HG02571 (cell line): ENCODE measurements at regions not wholly inside any gene's neighbourhood (a gene's known extent, or its start where the extent isn't known, plus 50 kb on each side); places are given as distances from the start of the nearest gene placed in this dataset.

Experiments used
- ATAC-seq: cut with Tn5 transposase; IDR thresholded peaks from one replicate; pipeline ENCODE4 v1.9.1; 2021; ENCODE audit warnings: mild to moderate bottlenecking, moderate library complexity; ENCODE audit not compliant: unreplicated experiment

- no peak for ATAC-seq
Observed at GRCh38 chr9:1201262-1201661, 151.1 kb downstream of the DMRT2 start.

DNA sequence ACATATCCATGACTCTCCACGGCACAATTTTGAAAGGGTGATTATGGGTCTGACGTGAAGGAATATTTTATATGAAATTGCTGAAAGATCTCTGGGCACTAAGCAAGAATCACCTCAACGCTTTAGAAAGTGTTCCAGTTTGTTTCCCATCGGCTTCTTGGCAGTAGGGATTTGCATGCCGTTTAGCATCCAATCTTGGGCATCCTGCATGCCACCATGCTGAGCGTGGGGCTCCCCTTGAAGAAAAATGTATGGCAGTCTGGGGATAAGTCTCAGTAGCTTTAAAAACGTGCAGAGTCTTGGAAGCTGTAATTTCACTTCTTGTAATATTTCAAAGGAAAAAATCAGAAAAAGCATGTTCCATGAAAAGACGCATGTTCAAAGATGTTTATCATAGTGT is 151.7 kb downstream of the DMRT2 start:
- no peak for ATAC-seq

GRCh38 chr9:1202512-1203280 is 152.5 kb downstream of the DMRT2 start:
- ATAC-seq: no peak

DNA sequence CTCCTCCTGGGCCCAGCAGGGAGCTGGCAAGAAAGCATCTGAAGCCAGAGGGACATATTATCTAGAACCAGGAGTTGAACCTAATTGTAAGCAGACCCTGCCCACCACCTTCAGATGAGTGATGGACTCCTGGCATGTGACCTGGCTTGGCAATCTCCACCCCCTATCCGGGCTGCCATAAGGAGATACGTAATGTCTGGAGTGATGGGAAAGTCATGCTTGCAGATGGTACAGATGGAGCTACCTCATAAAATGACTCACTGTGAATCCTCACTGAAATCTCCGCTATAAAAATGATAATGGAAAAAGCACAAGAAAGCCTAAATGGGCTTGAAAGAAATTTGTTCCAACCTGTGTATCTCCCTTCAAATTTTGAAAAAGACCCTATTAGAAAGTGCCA is 157.5 kb downstream of the DMRT2 start:
- no peak for ATAC-seq

DNA sequence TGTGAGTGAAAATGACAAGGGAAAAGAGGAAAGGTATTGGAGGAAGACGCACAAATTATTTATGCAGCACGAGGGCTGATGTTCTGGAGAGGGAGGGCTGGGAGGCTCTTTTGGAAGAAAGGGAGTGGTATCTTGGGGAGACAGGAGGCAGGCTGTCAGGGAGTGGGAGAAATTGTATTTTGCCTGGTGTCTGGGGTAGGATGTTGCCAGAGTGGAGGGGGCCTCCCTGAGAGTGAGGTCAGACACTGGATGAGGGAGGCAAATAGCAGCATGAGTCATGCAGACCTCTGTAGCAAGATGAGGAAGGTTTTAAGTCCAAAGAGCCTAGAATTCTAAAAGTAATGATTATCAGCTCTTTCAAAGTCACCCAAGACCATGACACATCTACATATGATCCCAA is 158.0 kb downstream of the DMRT2 start:
- ATAC-seq: no peak

DNA sequence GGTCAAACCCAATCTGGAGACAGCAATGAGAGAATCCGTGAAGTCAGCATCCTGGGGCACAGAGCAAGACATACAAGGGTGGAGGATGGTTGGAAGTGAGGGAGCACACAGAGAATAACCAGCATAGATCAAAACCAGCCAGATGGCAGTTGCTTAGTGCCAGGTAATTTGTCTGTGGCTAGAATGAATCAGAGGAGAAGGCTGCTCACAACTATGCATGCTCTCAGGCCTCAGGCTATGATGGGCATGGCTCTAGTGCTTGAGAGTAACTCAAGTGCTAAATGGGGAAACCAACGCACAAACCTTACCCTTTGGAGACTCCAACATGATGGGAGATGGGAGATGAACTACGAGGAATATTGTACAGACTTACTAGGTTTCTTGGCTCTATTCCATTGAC is 160.8 kb downstream of the DMRT2 start:
- ATAC-seq: no peak

- no peak for ATAC-seq
Observed at GRCh38 chr9:1216532-1216931, 166.4 kb downstream of the DMRT2 start.

GRCh38 chr9:1217076-1217475 is 166.9 kb downstream of the DMRT2 start:
- ATAC-seq: no peak

- ATAC-seq: no peak
Observed at GRCh38 chr9:1219284-1219683, 169.1 kb downstream of the DMRT2 start.

- no peak for ATAC-seq
Observed at GRCh38 chr9:1221298-1221697, 171.1 kb downstream of the DMRT2 start.

- ATAC-seq: no peak
Observed at GRCh38 chr9:1222511-1222910, 172.4 kb downstream of the DMRT2 start.

GRCh38 chr9:1231998-1232919 is 182.1 kb downstream of the DMRT2 start:
- no peak for ATAC-seq

DNA sequence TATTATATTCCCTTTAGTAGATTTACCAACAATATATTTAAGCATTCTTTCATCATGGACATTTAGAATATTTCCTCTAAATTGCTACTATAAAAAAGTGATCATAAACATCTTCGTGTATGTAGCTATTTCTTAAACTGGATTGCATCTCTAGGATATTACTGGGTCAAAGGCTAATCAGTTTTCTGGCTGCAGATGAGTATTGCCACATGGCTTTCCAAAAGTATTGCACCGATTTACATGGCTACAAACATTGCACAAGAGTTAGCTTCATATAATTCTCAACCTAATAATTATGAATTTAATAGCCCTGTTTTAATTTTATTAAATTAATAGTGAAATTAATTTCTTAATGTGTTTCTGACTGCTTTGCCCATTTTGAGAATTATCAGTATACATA is 183.4 kb downstream of the DMRT2 start:
- ATAC-seq: no peak

DNA sequence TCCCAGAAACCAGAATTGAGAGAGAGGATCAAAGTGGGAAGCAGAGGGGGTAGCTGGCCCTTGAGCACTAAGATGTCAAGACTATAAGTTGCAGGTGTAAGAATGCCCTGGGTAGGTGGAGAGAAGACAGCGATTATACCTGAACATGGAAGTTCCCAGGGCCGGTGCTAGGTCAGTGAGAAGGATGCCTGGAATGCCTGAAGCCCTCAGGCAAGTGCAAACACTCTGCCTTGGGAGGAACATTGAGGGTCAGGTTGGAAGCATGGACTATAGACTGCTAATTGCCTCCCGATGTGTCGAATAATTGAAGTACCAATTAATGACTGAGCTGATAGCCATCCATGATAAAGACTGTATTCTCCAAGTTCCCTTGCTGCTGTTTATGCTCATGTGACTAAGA is 185.5 kb downstream of the DMRT2 start:
- no peak for ATAC-seq

DNA sequence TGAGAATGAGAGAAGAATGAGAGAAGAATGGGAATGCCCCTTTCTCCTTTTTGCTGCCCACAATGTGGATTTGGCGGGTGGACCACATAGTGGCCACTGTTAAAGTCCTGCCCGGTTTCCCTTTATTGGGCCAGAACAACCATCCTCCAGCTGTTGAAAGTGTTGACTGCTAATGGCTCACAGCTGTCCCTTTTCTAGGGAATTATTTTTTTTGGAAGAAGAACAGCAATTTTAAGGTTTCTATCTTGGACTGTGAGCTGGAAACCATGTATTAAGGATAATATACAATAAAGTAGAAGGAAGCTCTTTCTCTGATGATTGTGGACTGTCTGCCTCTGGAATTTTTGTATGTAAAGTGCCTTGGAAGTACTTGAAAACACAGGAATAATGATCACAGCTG is 185.9 kb downstream of the DMRT2 start:
- ATAC-seq: no peak

GRCh38 chr9:1238407-1238806 is 188.2 kb downstream of the DMRT2 start:
- ATAC-seq: no peak

- no peak for ATAC-seq
Observed at GRCh38 chr9:1248743-1249142, 198.6 kb downstream of the DMRT2 start.

GRCh38 chr9:1253064-1253979 is 203.2 kb downstream of the DMRT2 start:
- no peak for ATAC-seq

- ATAC-seq: no peak
Observed at GRCh38 chr9:1254071-1254470, 203.9 kb downstream of the DMRT2 start.

- no peak for ATAC-seq
Observed at GRCh38 chr9:1256178-1256577, 206.0 kb downstream of the DMRT2 start.

- ATAC-seq: no peak
Observed at GRCh38 chr9:1261266-1261665, 211.1 kb downstream of the DMRT2 start.
